IMR-90 (cell line): ENCODE measurements at regions not wholly inside any gene's neighbourhood (a gene's known extent, or its start where the extent isn't known, plus 50 kb on each side); places are given as distances from the start of the nearest gene placed in this dataset.

Experiments used
- ATAC-seq: fragments of 200-7000 bp; cut with Tn5 transposase; 2 replicates; pipeline ENCODE4 v1.9.1; 2020; ENCODE audit warnings: low read depth, mild to moderate bottlenecking, moderate library complexity
- BruUV-seq: library from RNA; stranded (reverse); fragments of 400-500 nt; replicated peaks from 2 replicates; lab custom pipeline; 2021; lab: Mats Ljungman, UMichigan
- CTCF ChIA-PET: fragments of 300-600 bp; formaldehyde crosslinking; extraction: SDS; loops from one replicate; lab custom pipeline; 2021; ENCODE audit warnings: antibody characterized with exemption; lab: Yijun Ruan, JAX
- POLR2A ChIA-PET: fragments of 300-600 bp; sonication (Branson Sonifier 250); formaldehyde crosslinking; loops from one replicate; lab custom pipeline; 2022; ENCODE audit warnings: antibody characterized with exemption; ENCODE audit not compliant: unreplicated experiment; lab: Charles Lee
- DNase-seq: peaks from one replicate; pipeline ENCODE4 v3.0.0; 2013
- H2AFZ ChIP-seq: replicated peaks from 2 replicates; pipeline ENCODE3; 2013; ENCODE audit warnings: low read length, mild to moderate bottlenecking; ENCODE audit not compliant: poor library complexity
- H2AK5ac ChIP-seq: 2 replicates; pipeline ENCODE4 v1.6.1; 2013; ENCODE audit warnings: low read depth, low read length, inconsistent platforms
- H2AK9ac ChIP-seq: replicated peaks from 2 replicates; pipeline ENCODE3; 2013; ENCODE audit warnings: mild to moderate bottlenecking, low read depth, low read length, moderate library complexity; ENCODE audit not compliant: poor library complexity
- H2BK120ac ChIP-seq: 2 replicates; pipeline ENCODE4 v1.6.1; 2013; ENCODE audit warnings: low read depth, low read length, inconsistent platforms
- H2BK15ac ChIP-seq: 3 replicates; pipeline ENCODE4 v1.6.1; 2013; ENCODE audit warnings: low read depth, low read length, inconsistent platforms
- H2BK20ac ChIP-seq: 2 replicates; pipeline ENCODE4 v1.6.1; 2013; ENCODE audit warnings: low read depth, mild to moderate bottlenecking, inconsistent platforms, low read length, moderate library complexity
- H2BK5ac ChIP-seq: 2 replicates; pipeline ENCODE4 v1.6.1; 2013; ENCODE audit warnings: mild to moderate bottlenecking, low read depth, low read length, inconsistent platforms; ENCODE audit not compliant: poor library complexity, severe bottlenecking
- H3K14ac ChIP-seq: replicated peaks from 2 replicates; pipeline ENCODE4 v1.6.1; 2013; ENCODE audit warnings: low read depth, low read length, inconsistent platforms
- H3K18ac ChIP-seq: 2 replicates; pipeline ENCODE4 v1.6.1; 2013; ENCODE audit warnings: low read depth, low read length, control low read depth
- H3K23ac ChIP-seq: 2 replicates; pipeline ENCODE4 v1.6.1; 2013; ENCODE audit warnings: low read depth, low read length, inconsistent platforms
- H3K27ac ChIP-seq: 2 replicates; pipeline ENCODE4 v1.5.1; 2013; ENCODE audit warnings: mild to moderate bottlenecking, control low read depth, low read length; ENCODE audit not compliant: insufficient read depth
- H3K27me3 ChIP-seq: 2 replicates; pipeline ENCODE4 v1.6.1; 2013; ENCODE audit warnings: low read length; ENCODE audit not compliant: control insufficient read depth, insufficient read depth
- H3K36me3 ChIP-seq: 2 replicates; pipeline ENCODE4 v1.6.1; 2013; ENCODE audit warnings: low read length, mixed read lengths; ENCODE audit not compliant: control insufficient read depth, insufficient read depth
- H3K4ac ChIP-seq: 2 replicates; pipeline ENCODE4 v1.6.1; 2013; ENCODE audit warnings: low read depth, low read length, inconsistent platforms
- H3K4me1 ChIP-seq: 2 replicates; pipeline ENCODE4 v1.6.1; 2013; ENCODE audit warnings: low read length, mixed read lengths; ENCODE audit not compliant: control insufficient read depth, insufficient read depth
- H3K4me2 ChIP-seq: 2 replicates; pipeline ENCODE4 v1.6.1; 2013; ENCODE audit warnings: low read depth, mild to moderate bottlenecking, control low read depth, low read length, moderate library complexity
- H3K4me3 ChIP-seq: 2 replicates; pipeline ENCODE4 v1.5.1; 2013; ENCODE audit warnings: low read depth, mild to moderate bottlenecking, control low read depth, low read length, moderate library complexity; ENCODE audit not compliant: insufficient read depth
- H3K56ac ChIP-seq: 2 replicates; pipeline ENCODE4 v1.6.1; 2013; ENCODE audit warnings: low read length, inconsistent platforms; ENCODE audit not compliant: insufficient read depth; ENCODE audit errors: extremely low read depth
- H3K79me1 ChIP-seq, 2 experiments: 2 replicates each; pipeline ENCODE4 v1.6.1; 2013; ENCODE audit warnings: low read length in 2 of 2, inconsistent platforms in 1 of 2, low read depth in 1 of 2
- H3K9ac ChIP-seq: 2 replicates; pipeline ENCODE4 v1.6.1; 2013; ENCODE audit warnings: low read depth, low read length, control low read depth
- H3K9me1 ChIP-seq: 2 replicates; pipeline ENCODE4 v1.6.1; 2013; ENCODE audit warnings: low read length, inconsistent platforms; ENCODE audit not compliant: insufficient read depth
- H3K9me3 ChIP-seq: 2 replicates; pipeline ENCODE4 v1.6.1; 2013; ENCODE audit warnings: low read length; ENCODE audit not compliant: control insufficient read depth, insufficient read depth
- H4K20me1 ChIP-seq: 2 replicates; pipeline ENCODE4 v1.6.1; 2013; ENCODE audit warnings: low read length, inconsistent platforms; ENCODE audit not compliant: insufficient read depth
- H4K5ac ChIP-seq: 2 replicates; pipeline ENCODE4 v1.6.1; 2013; ENCODE audit warnings: mild to moderate bottlenecking, low read depth, low read length, control low read depth
- H4K8ac ChIP-seq, 2 experiments: 2 replicates each; pipeline ENCODE4 v1.6.1; 2013; ENCODE audit warnings: low read depth in 2 of 2, low read length in 2 of 2, control low read depth in 1 of 2, inconsistent platforms in 1 of 2
- H4K91ac ChIP-seq: 2 replicates; pipeline ENCODE4 v1.6.1; 2013; ENCODE audit warnings: low read depth, low read length, inconsistent platforms; ENCODE audit not compliant: insufficient read depth
- BHLHE40 ChIP-seq: fragments of 150-350 bp; IDR thresholded peaks from 2 replicates; pipeline ENCODE4 v1.6.1; 2016; ENCODE audit warnings: mild to moderate bottlenecking, low read depth, low read length
- CEBPB ChIP-seq: IDR thresholded peaks from 2 replicates; pipeline ENCODE4 v1.6.1; 2012; ENCODE audit warnings: low read depth, low read length, improper control_type of control experiment
- CHD1 ChIP-seq: IDR thresholded peaks from 2 replicates; pipeline ENCODE4 v1.6.1; 2012; ENCODE audit warnings: low read depth, low read length, improper control_type of control experiment
- ELK1 ChIP-seq: fragments of 150-350 bp; IDR thresholded peaks from 2 replicates; pipeline ENCODE4 v1.6.1; 2016; ENCODE audit warnings: low read depth, mild to moderate bottlenecking, low read length, moderate library complexity, borderline replicate concordance
- FOS ChIP-seq: fragments of 150-350 bp; IDR thresholded peaks from 2 replicates; pipeline ENCODE4 v1.6.1; 2016; ENCODE audit warnings: low read depth, low read length
- MAFK ChIP-seq: IDR thresholded peaks from 2 replicates; pipeline ENCODE4 v1.6.1; 2012; ENCODE audit warnings: low read depth, low read length, improper control_type of control experiment
- MAZ ChIP-seq: IDR thresholded peaks from 2 replicates; pipeline ENCODE4 v1.6.1; 2012; ENCODE audit warnings: low read depth, mild to moderate bottlenecking, low read length, improper control_type of control experiment, moderate library complexity, borderline replicate concordance
- MXI1 ChIP-seq: IDR thresholded peaks from 2 replicates; pipeline ENCODE4 v1.6.1; 2012; ENCODE audit warnings: low read depth, mild to moderate bottlenecking, low read length, moderate library complexity, borderline replicate concordance
- NFE2L2 ChIP-seq: fragments of 150-350 bp; IDR thresholded peaks from 2 replicates; pipeline ENCODE4 v1.6.1; 2016; ENCODE audit warnings: low read depth, mild to moderate bottlenecking, low read length
- POLR2A ChIP-seq: IDR thresholded peaks from 2 replicates; pipeline ENCODE4 v1.6.1; 2012; ENCODE audit warnings: mild to moderate bottlenecking, low read depth, low read length
- RAD21 ChIP-seq: IDR thresholded peaks from 2 replicates; pipeline ENCODE4 v1.6.1; 2012; ENCODE audit warnings: low read length, improper control_type of control experiment
- RCOR1 ChIP-seq: IDR thresholded peaks from 2 replicates; pipeline ENCODE4 v1.6.1; 2012; ENCODE audit warnings: mild to moderate bottlenecking, low read length, improper control_type of control experiment; ENCODE audit not compliant: insufficient replicate concordance
- RFX5 ChIP-seq: IDR thresholded peaks from 2 replicates; pipeline ENCODE4 v1.8.0; 2012; ENCODE audit warnings: low read depth, mild to moderate bottlenecking, low read length, moderate library complexity
- SMC3 ChIP-seq: fragments of 150-350 bp; IDR thresholded peaks from 2 replicates; pipeline ENCODE4 v1.6.1; 2016; ENCODE audit warnings: low read depth, mild to moderate bottlenecking, antibody characterized with exemption, low read length, moderate library complexity
- WGBS, 2 experiments: methylation state at CpG; one replicate each; pipeline versions ENCODE4 v1.1.5 to v1.1.7; 2013; ENCODE audit warnings: missing lambda C conversion rate in 2 of 2; ENCODE audit not compliant: insufficient read length in 1 of 2; ENCODE audit errors: extremely low coverage in 2 of 2; 5-methylcytosine and 5-hydroxymethylcytosine counted together
- dilution Hi-C: fragments of 300-500 bp; cut with HindIII; formaldehyde crosslinking; loops from one replicate; pipeline ENCODE4 v1.14.3; 2018; ENCODE audit warnings: low sequenced_read_pairs; ENCODE audit not compliant: unreplicated experiment
- in situ Hi-C: fragments of 300-500 bp; cut with MboI; formaldehyde crosslinking; loops from 3 replicates; pipeline ENCODE4 v1.14.3; 2019; ENCODE audit warnings: low sequenced_read_pairs, inconsistent platforms, mixed read lengths
- intact Hi-C: fragments of 100-400 bp; cut with micrococcal nuclease; formaldehyde crosslinking; loops from 2 replicates; pipeline ENCODE4 v1.10.0; 2022
- TF ChIP-seq, protein P1 (sequence below): fragments of 150-350 bp; IDR thresholded peaks from 2 replicates; pipeline ENCODE4 v1.6.1; 2017; ENCODE audit warnings: mild to moderate bottlenecking, antibody characterized with exemption, low read length, low read depth
- TF ChIP-seq, protein P2 (sequence below): conservative IDR thresholded peaks from 2 replicates; pipeline ENCODE4 v1.5.1; 2012; ENCODE audit warnings: mild to moderate bottlenecking, low read depth, low read length, improper control_type of control experiment

DNA sequence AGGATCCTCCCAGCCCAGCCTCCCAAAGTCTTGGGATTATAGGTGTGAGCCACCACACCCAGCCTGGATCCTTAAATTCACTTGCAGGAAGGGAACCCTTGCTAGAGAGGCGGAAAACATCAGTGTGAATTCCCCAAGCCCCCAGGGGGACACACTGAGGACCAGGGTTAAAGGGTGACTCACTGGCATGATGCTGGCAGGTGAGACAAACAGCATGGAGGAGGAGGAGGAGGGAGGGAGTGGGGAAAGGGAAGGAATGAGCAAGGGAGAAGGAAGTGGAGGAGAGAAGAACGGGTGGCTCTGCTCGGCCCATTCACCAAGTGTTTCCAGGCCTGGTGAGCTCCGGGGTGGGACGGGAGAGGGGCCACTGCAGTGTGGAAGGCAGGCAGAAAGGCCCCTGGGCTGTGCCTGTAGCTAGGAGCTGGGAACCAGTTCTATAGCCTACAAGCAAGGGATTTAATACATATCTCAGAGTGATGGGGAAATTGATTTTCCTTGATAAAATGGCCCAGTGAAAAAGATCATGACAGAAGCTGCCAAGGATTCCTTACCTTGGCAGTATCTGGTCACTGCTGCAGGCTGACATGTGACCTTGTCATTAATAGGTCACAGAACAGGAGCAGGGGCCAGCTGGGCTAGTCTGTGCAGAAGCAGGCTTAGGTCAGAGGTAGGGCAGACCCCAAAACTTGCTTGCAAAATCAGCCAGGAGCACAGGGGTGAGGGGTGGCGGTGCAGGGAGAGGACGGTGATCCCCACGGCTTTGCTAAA, 370.2 kb downstream of the SHANK2 start:
- Histone ChIP-seq H2BK20ac (no peak overlapping the region), H3K14ac (no peak overlapping the region), H3K4ac (no peak overlapping the region), H3K27me3 (no peaks in the 10 kb centered on the region; the same call in 1 of the 2 replicates), H4K20me1 (no peaks in the 10 kb centered on the region), H3K4me3 (no peak overlapping the region), H3K79me1 (no peaks in the 10 kb centered on the region), H3K56ac (no peak overlapping the region), H4K5ac (no peak overlapping the region), H2AFZ (no peak overlapping the region), H3K4me1 (no peaks in the 10 kb centered on the region), H3K9me3 (no peaks in the 10 kb centered on the region), H3K4me2 (no peak overlapping the region), H3K9ac (no peak overlapping the region), H3K27ac (no peak overlapping the region), H4K91ac (no peak overlapping the region), H2BK5ac (no peak overlapping the region), H3K23ac (no peak overlapping the region), H2AK5ac (no peak overlapping the region), H2BK120ac (no peak overlapping the region), H3K9me1 (no peaks in the 10 kb centered on the region), H3K36me3 (no peaks in the 10 kb centered on the region), H2BK15ac (no peak overlapping the region), H2AK9ac (peak overlapping the region; percentile 57), H4K8ac (no peak overlapping the region), H3K18ac (no peak overlapping the region)
- no TSS peak for BruUV-seq
- dilution Hi-C loops: no loop called here
- TF ChIP-seq FOS (no peak), RFX5 (no peak), NFE2L2 (no peak), POLR2A (no peak), SMC3 (no peak), RCOR1 (no peak), MXI1 (no peak), BHLHE40 (no peak), MAFK (no peak), RAD21 (no peak), CEBPB (no peak), CHD1 (no peak), ELK1 (no peak), MAZ (no peak)
- TF ChIP-seq, protein P1, sequence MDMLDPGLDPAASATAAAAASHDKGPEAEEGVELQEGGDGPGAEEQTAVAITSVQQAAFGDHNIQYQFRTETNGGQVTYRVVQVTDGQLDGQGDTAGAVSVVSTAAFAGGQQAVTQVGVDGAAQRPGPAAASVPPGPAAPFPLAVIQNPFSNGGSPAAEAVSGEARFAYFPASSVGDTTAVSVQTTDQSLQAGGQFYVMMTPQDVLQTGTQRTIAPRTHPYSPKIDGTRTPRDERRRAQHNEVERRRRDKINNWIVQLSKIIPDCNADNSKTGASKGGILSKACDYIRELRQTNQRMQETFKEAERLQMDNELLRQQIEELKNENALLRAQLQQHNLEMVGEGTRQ: no peak
- TF ChIP-seq, protein P2, sequence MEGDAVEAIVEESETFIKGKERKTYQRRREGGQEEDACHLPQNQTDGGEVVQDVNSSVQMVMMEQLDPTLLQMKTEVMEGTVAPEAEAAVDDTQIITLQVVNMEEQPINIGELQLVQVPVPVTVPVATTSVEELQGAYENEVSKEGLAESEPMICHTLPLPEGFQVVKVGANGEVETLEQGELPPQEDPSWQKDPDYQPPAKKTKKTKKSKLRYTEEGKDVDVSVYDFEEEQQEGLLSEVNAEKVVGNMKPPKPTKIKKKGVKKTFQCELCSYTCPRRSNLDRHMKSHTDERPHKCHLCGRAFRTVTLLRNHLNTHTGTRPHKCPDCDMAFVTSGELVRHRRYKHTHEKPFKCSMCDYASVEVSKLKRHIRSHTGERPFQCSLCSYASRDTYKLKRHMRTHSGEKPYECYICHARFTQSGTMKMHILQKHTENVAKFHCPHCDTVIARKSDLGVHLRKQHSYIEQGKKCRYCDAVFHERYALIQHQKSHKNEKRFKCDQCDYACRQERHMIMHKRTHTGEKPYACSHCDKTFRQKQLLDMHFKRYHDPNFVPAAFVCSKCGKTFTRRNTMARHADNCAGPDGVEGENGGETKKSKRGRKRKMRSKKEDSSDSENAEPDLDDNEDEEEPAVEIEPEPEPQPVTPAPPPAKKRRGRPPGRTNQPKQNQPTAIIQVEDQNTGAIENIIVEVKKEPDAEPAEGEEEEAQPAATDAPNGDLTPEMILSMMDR: no peak
- in situ Hi-C loops: no loop called here
- CTCF ChIA-PET: no interaction called here
- DNase-seq (no peak), ATAC-seq (no peak)
- intact Hi-C loops: no loop called here
- 55% methylated on average over 5 of the region's 8 CpGs; no CpG with 5 or more reads in 1 of the 2 experiments for WGBS, 2 experiments
- POLR2A ChIA-PET: no interaction called here
